PC-9 (cell line): ENCODE measurements at regions not wholly inside any gene's neighbourhood (a gene's known extent, or its start where the extent isn't known, plus 50 kb on each side); places are given as distances from the start of the nearest gene placed in this dataset.

Experiments used
- BruUV-seq: library from RNA; stranded (reverse); fragments of 400-500 nt; replicated peaks from 2 replicates; lab custom pipeline; 2021; lab: Mats Ljungman, UMichigan
- CTCF ChIA-PET: fragments of 300-600 bp; sonication (Branson Sonifier 250); formaldehyde crosslinking; loops from one replicate; lab custom pipeline; 2022; ENCODE audit warnings: antibody characterized with exemption; lab: Charles Lee
- POLR2A ChIA-PET: fragments of 300-600 bp; sonication (Branson Sonifier 250); formaldehyde crosslinking; loops from one replicate; lab custom pipeline; 2022; ENCODE audit warnings: antibody characterized with exemption; ENCODE audit not compliant: unreplicated experiment; lab: Charles Lee
- DNase-seq, 2 experiments: peaks; one replicate each; pipeline versions ENCODE4 v3.0.0 to v3.0.0-alpha.2; 2015 to 2022; ENCODE audit warnings: mixed read lengths in 1 of 2
- H2AFZ ChIP-seq: fragments of 200-600 bp; sonication (generic); 2 replicates; pipeline ENCODE4 v1.8.1; 2017; ENCODE audit warnings: antibody characterized with exemption
- H3F3A ChIP-seq: fragments of 200-600 bp; sonication (generic); 2 replicates; pipeline ENCODE4 v1.8.1; 2017; ENCODE audit warnings: antibody characterized with exemption, mild to moderate bottlenecking, low read depth; ENCODE audit not compliant: insufficient read depth
- H3K27ac ChIP-seq: fragments of 200-600 bp; sonication (generic); 2 replicates; pipeline ENCODE4 v1.6.1; 2016; ENCODE audit warnings: mixed run types
- H3K27me3 ChIP-seq: fragments of 200-600 bp; sonication (generic); 2 replicates; pipeline ENCODE4 v1.6.1; 2016; ENCODE audit warnings: low read depth, mixed run types; ENCODE audit not compliant: insufficient read depth
- H3K36me3 ChIP-seq: fragments of 200-600 bp; sonication (generic); 2 replicates; pipeline ENCODE4 v1.6.1; 2016; ENCODE audit warnings: low read depth, mixed run types
- H3K4me1 ChIP-seq: fragments of 200-600 bp; sonication (generic); replicated peaks from 2 replicates; pipeline ENCODE4 v1.6.1; 2016; ENCODE audit warnings: mixed run types; ENCODE audit not compliant: insufficient read depth
- H3K4me2 ChIP-seq: fragments of 200-600 bp; sonication (generic); 2 replicates; pipeline ENCODE4 v1.6.1; 2017; ENCODE audit warnings: mixed run types
- H3K4me3 ChIP-seq: fragments of 200-600 bp; sonication (generic); 2 replicates; pipeline ENCODE4 v1.6.1; 2016; ENCODE audit warnings: mixed run types
- H3K79me2 ChIP-seq: fragments of 200-600 bp; sonication (generic); 2 replicates; pipeline ENCODE4 v1.6.1; 2017; ENCODE audit warnings: low read depth, mixed run types
- H3K9me2 ChIP-seq: fragments of 200-600 bp; sonication (generic); 2 replicates; pipeline ENCODE4 v1.8.1; 2017; ENCODE audit warnings: mild to moderate bottlenecking; ENCODE audit not compliant: insufficient read depth
- H3K9me3 ChIP-seq: fragments of 200-600 bp; sonication (generic); 2 replicates; pipeline ENCODE4 v1.8.1; 2016; ENCODE audit warnings: low read depth; ENCODE audit not compliant: insufficient read depth
- H4K20me1 ChIP-seq: fragments of 200-600 bp; sonication (generic); 2 replicates; pipeline ENCODE4 v1.8.1; 2017; ENCODE audit not compliant: insufficient read depth
- EZH2 ChIP-seq: fragments of 200-600 bp; sonication (generic); IDR thresholded peaks from 2 replicates; pipeline ENCODE4 v1.8.0; 2017; ENCODE audit warnings: antibody characterized with exemption, low read depth
- intact Hi-C: fragments of 100-400 bp; cut with micrococcal nuclease; formaldehyde crosslinking; loops from one replicate; pipeline ENCODE4 v1.10.0; 2022; ENCODE audit not compliant: unreplicated experiment
- TF ChIP-seq, protein P1 (sequence below): fragments of 200-600 bp; sonication (generic); conservative IDR thresholded peaks from 2 replicates; pipeline ENCODE4 v1.6.1; 2017; ENCODE audit warnings: mixed run types, antibody characterized with exemption, mild to moderate bottlenecking, moderate library complexity

- no peaks in the 10 kb centered on the region for H3K27me3 ChIP-seq
- peaks cover 21% of the 10 kb centered on the region for H3F3A ChIP-seq
- no peak for DNase-seq
- ChIA-PET CTCF (no interaction called here), POLR2A (no interaction called here)
- no peak for TF ChIP-seq EZH2
- TF ChIP-seq, protein P1, sequence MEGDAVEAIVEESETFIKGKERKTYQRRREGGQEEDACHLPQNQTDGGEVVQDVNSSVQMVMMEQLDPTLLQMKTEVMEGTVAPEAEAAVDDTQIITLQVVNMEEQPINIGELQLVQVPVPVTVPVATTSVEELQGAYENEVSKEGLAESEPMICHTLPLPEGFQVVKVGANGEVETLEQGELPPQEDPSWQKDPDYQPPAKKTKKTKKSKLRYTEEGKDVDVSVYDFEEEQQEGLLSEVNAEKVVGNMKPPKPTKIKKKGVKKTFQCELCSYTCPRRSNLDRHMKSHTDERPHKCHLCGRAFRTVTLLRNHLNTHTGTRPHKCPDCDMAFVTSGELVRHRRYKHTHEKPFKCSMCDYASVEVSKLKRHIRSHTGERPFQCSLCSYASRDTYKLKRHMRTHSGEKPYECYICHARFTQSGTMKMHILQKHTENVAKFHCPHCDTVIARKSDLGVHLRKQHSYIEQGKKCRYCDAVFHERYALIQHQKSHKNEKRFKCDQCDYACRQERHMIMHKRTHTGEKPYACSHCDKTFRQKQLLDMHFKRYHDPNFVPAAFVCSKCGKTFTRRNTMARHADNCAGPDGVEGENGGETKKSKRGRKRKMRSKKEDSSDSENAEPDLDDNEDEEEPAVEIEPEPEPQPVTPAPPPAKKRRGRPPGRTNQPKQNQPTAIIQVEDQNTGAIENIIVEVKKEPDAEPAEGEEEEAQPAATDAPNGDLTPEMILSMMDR: no peak
- H3K4me2 ChIP-seq: no peak overlapping the region
- no peaks in the 10 kb centered on the region for H3K36me3 ChIP-seq
- H3K27ac ChIP-seq: no peak overlapping the region
- no peaks in the 10 kb centered on the region for H3K9me2 ChIP-seq
- intact Hi-C loops: no loop called here
- no peaks in the 10 kb centered on the region for H4K20me1 ChIP-seq
- BruUV-seq: no TSS peak
- 0 out of 2 replicates have a peak, but pooled peaks cover 3% of the 10 kb centered on the region for H3K9me3 ChIP-seq
- H3K79me2 ChIP-seq: no peaks in the 10 kb centered on the region
- no peak overlapping the region for H3K4me3 ChIP-seq
- H2AFZ ChIP-seq: no peak overlapping the region
- H3K4me1 ChIP-seq: peaks cover 28% of the 10 kb centered on the region
These were observed 152.0 kb upstream of the SERP2 start for GRCh38 chr13:44221657-44222056.

- CTCF ChIA-PET: no interaction called here
- Histone ChIP-seq H3K36me3 (no peaks in the 10 kb centered on the region), H3K4me2 (no peak overlapping the region), H4K20me1 (no peaks in the 10 kb centered on the region), H3K4me3 (no peak overlapping the region), H2AFZ (no peak overlapping the region), H3F3A (peaks cover 6% of the 10 kb centered on the region; the same call in 1 of the 2 replicates), H3K79me2 (no peaks in the 10 kb centered on the region), H3K9me3 (0 out of 2 replicates have a peak, but pooled peaks cover 3% of the 10 kb centered on the region), H3K27me3 (no peaks in the 10 kb centered on the region), H3K9me2 (no peaks in the 10 kb centered on the region), H3K27ac (no peak overlapping the region), H3K4me1 (peaks cover 11% of the 10 kb centered on the region)
- intact Hi-C loops: no loop called here
- TF ChIP-seq, protein P1: no peak
- TF ChIP-seq EZH2: no peak
- no TSS peak for BruUV-seq
- DNase-seq: no peak
- POLR2A ChIA-PET: interaction anchor here (0.7 kb wide), 1 partner anchor 341 kb away, joined by 4 read pairs; no protein-coding TSS in a partner anchor
These were observed 149.7 kb upstream of the SERP2 start for GRCh38 chr13:44223770-44224444.

- intact Hi-C loops: no loop called here
- no peak for DNase-seq
- Histone ChIP-seq H3K27ac (no peak overlapping the region), H4K20me1 (no peaks in the 10 kb centered on the region), H3K4me2 (no peak overlapping the region), H3F3A (no peaks in the 10 kb centered on the region), H3K4me1 (peaks cover 4% of the 10 kb centered on the region), H3K36me3 (no peaks in the 10 kb centered on the region), H3K4me3 (no peak overlapping the region), H3K9me3 (0 out of 2 replicates have a peak, but pooled peaks cover 3% of the 10 kb centered on the region), H2AFZ (no peak overlapping the region), H3K27me3 (no peaks in the 10 kb centered on the region), H3K79me2 (no peaks in the 10 kb centered on the region), H3K9me2 (no peaks in the 10 kb centered on the region)
- no TSS peak for BruUV-seq
- TF ChIP-seq, protein P1: no peak
- TF ChIP-seq EZH2: no peak
- POLR2A ChIA-PET: no interaction called here
- CTCF ChIA-PET: no interaction called here
These were observed 149.0 kb upstream of the SERP2 start for GRCh38 chr13:44224450-44225149.
